H9 (cell line): ENCODE measurements at regions not wholly inside any gene's neighbourhood (a gene's known extent, or its start where the extent isn't known, plus 50 kb on each side); places are given as distances from the start of the nearest gene placed in this dataset.

Experiments used
- DNase-seq: peaks from one replicate; pipeline ENCODE4 v3.0.0-alpha.2; 2017
- H2AFZ ChIP-seq: one replicate; pipeline ENCODE4 v1.6.1; 2013; ENCODE audit warnings: mild to moderate bottlenecking, low read length, control low read depth, moderate library complexity
- H2AK5ac ChIP-seq: 2 replicates; pipeline ENCODE4 v1.6.1; 2013; ENCODE audit warnings: low read length, control low read depth, mixed read lengths; ENCODE audit not compliant: insufficient read length
- H2BK120ac ChIP-seq: one replicate; pipeline ENCODE4 v1.6.1; 2013; ENCODE audit warnings: low read depth, mild to moderate bottlenecking, low read length, control low read depth, inconsistent platforms; ENCODE audit not compliant: poor library complexity, severe bottlenecking
- H2BK12ac ChIP-seq: 2 replicates; pipeline ENCODE4 v1.6.1; 2013; ENCODE audit warnings: low read length, control low read depth, mixed read lengths, low read depth; ENCODE audit not compliant: insufficient read length
- H2BK15ac ChIP-seq: 2 replicates; pipeline ENCODE4 v1.6.1; 2013; ENCODE audit warnings: low read depth, low read length, control low read depth
- H2BK20ac ChIP-seq: one replicate; pipeline ENCODE4 v1.6.1; 2013; ENCODE audit warnings: low read depth, mild to moderate bottlenecking, low read length, control low read depth, inconsistent platforms; ENCODE audit not compliant: poor library complexity, severe bottlenecking
- H2BK5ac ChIP-seq: 2 replicates; pipeline ENCODE4 v1.6.1; 2013; ENCODE audit warnings: low read length, control low read depth, mixed read lengths; ENCODE audit not compliant: insufficient read length
- H3K14ac ChIP-seq: 2 replicates; pipeline ENCODE4 v1.6.1; 2013; ENCODE audit warnings: low read length, control low read depth; ENCODE audit not compliant: insufficient read depth
- H3K18ac ChIP-seq: 2 replicates; pipeline ENCODE4 v1.6.1; 2013; ENCODE audit warnings: low read depth, mild to moderate bottlenecking, mixed read lengths, low read length, control low read depth; ENCODE audit not compliant: insufficient read length
- H3K23ac ChIP-seq: 2 replicates; pipeline ENCODE4 v1.6.1; 2013; ENCODE audit warnings: low read length, control low read depth, mixed read lengths, low read depth; ENCODE audit not compliant: insufficient read length
- H3K23me2 ChIP-seq: 2 replicates; pipeline ENCODE4 v1.6.1; 2013; ENCODE audit warnings: low read depth, mild to moderate bottlenecking, mixed read lengths, low read length, control low read depth; ENCODE audit not compliant: insufficient read length, poor library complexity, severe bottlenecking
- H3K27ac ChIP-seq: 2 replicates; pipeline ENCODE4 v1.5.1; 2013; ENCODE audit warnings: low read length, control low read depth, mixed read lengths, low read depth; ENCODE audit not compliant: insufficient read length
- H3K27me3 ChIP-seq: 2 replicates; pipeline ENCODE4 v1.6.1; 2013; ENCODE audit warnings: low read length, control low read depth, inconsistent platforms; ENCODE audit not compliant: insufficient read depth
- H3K4ac ChIP-seq: 2 replicates; pipeline ENCODE4 v1.6.1; 2013; ENCODE audit warnings: low read depth, mild to moderate bottlenecking, control low read depth, inconsistent platforms, low read length, moderate library complexity
- H3K4me1 ChIP-seq: 2 replicates; pipeline ENCODE4 v1.6.1; 2013; ENCODE audit warnings: low read length, control low read depth, inconsistent platforms; ENCODE audit not compliant: insufficient read depth
- H3K4me2 ChIP-seq: 2 replicates; pipeline ENCODE4 v1.6.1; 2013; ENCODE audit warnings: low read length, control low read depth, mixed read lengths; ENCODE audit not compliant: insufficient read length, insufficient read depth
- H3K56ac ChIP-seq: 2 replicates; pipeline ENCODE4 v1.6.1; 2013; ENCODE audit warnings: low read depth, mild to moderate bottlenecking, mixed read lengths, low read length, control low read depth; ENCODE audit not compliant: insufficient read length
- H3K79me1 ChIP-seq: 2 replicates; pipeline ENCODE4 v1.6.1; 2013; ENCODE audit warnings: low read depth, mild to moderate bottlenecking, moderate library complexity, low read length, control low read depth, inconsistent platforms; ENCODE audit not compliant: insufficient read depth, poor library complexity, severe bottlenecking
- H3K79me2 ChIP-seq: 2 replicates; pipeline ENCODE4 v1.6.1; 2013; ENCODE audit warnings: low read length, control low read depth, inconsistent platforms; ENCODE audit not compliant: insufficient read depth
- H3K9ac ChIP-seq: 2 replicates; pipeline ENCODE4 v1.6.1; 2013; ENCODE audit warnings: low read length, control low read depth, mixed read lengths; ENCODE audit not compliant: insufficient read length; ENCODE audit errors: extremely low read depth
- H3K9me3 ChIP-seq: one replicate; pipeline ENCODE4 v1.6.1; 2013; ENCODE audit warnings: low read depth, low read length, inconsistent platforms; ENCODE audit not compliant: control insufficient read depth
- H3T11ph ChIP-seq: one replicate; pipeline ENCODE4 v1.6.1; 2013; ENCODE audit warnings: mild to moderate bottlenecking, low read length, control low read depth, inconsistent platforms
- H4K20me1 ChIP-seq: one replicate; pipeline ENCODE4 v1.6.1; 2013; ENCODE audit not compliant: control insufficient read depth, insufficient read length, insufficient read depth
- H4K5ac ChIP-seq: 2 replicates; pipeline ENCODE4 v1.6.1; 2013; ENCODE audit warnings: low read depth, mild to moderate bottlenecking, mixed read lengths, low read length, control low read depth; ENCODE audit not compliant: insufficient read length
- H4K8ac ChIP-seq: replicated peaks from 2 replicates; pipeline ENCODE4 v1.6.1; 2013; ENCODE audit warnings: low read length, control low read depth, mixed read lengths, low read depth; ENCODE audit not compliant: insufficient read length
- H4K91ac ChIP-seq: 2 replicates; pipeline ENCODE4 v1.6.1; 2013; ENCODE audit warnings: low read depth, mild to moderate bottlenecking, moderate library complexity, mixed read lengths, low read length, control low read depth; ENCODE audit not compliant: insufficient read length
- H3K27ac Mint-ChIP-seq, 3 experiments: 2 replicates in 2 of 3; 3 replicates in 1 of 3; pipeline ENCODE4 v1.8.0; 2020 to 2021; ENCODE audit warnings: mixed read lengths in 3 of 3, mild to moderate bottlenecking in 1 of 3, moderate library complexity in 1 of 3
- H3K27me3 Mint-ChIP-seq: 2 replicates; pipeline ENCODE4 v1.8.0; 2021; ENCODE audit warnings: low read depth, mild to moderate bottlenecking, moderate library complexity, mixed read lengths
- H3K36me3 Mint-ChIP-seq, 3 experiments: 2 replicates in 2 of 3; 3 replicates in 1 of 3; pipeline ENCODE4 v1.8.0; 2020 to 2021; ENCODE audit warnings: low read depth in 3 of 3, mixed read lengths in 3 of 3; ENCODE audit not compliant: insufficient read depth in 1 of 3
- H3K4me1 Mint-ChIP-seq, 2 experiments: 2 replicates each; pipeline ENCODE4 v1.8.0; 2020; ENCODE audit warnings: mixed read lengths in 2 of 2
- H3K4me3 Mint-ChIP-seq, 2 experiments: 2 replicates in 1 of 2; 3 replicates in 1 of 2; pipeline ENCODE4 v1.8.0; 2020 to 2021; ENCODE audit warnings: mild to moderate bottlenecking in 2 of 2, mixed read lengths in 2 of 2, moderate library complexity in 1 of 2
- H3K9me3 Mint-ChIP-seq, 2 experiments: 2 replicates in 1 of 2; 3 replicates in 1 of 2; pipeline ENCODE4 v1.8.0; 2020; ENCODE audit warnings: mild to moderate bottlenecking in 2 of 2, mixed read lengths in 2 of 2, moderate library complexity in 1 of 2
- CTCF ChIP-seq: fragments of 200-600 bp; sonication (generic); conservative IDR thresholded peaks from 3 replicates; pipeline ENCODE4 v1.8.0; 2021; ENCODE audit warnings: antibody characterized with exemption, mild to moderate bottlenecking
- WGBS: extraction: QIAGEN DNeasy Blood & Tissue Kit; methylation state at CpG from one replicate; pipeline ENCODE4 v1.1.7; 2013; ENCODE audit warnings: missing lambda C conversion rate, low lambda C conversion rate, mixed read lengths; ENCODE audit not compliant: insufficient read length; ENCODE audit errors: extremely low coverage; 5-methylcytosine and 5-hydroxymethylcytosine counted together

- Histone ChIP-seq H2BK5ac (no peak overlapping the region), H3K14ac (no peak overlapping the region), H2AK5ac (no peak overlapping the region), H3T11ph (no peak overlapping the region), H2AFZ (no peak overlapping the region), H3K79me2 (no peaks in the 10 kb centered on the region), H2BK15ac (no peak overlapping the region), H3K23me2 (no peaks in the 10 kb centered on the region), H2BK20ac (no peak overlapping the region), H3K9me3 (no peaks in the 10 kb centered on the region), H4K20me1 (no peaks in the 10 kb centered on the region), H4K5ac (no peak overlapping the region), H3K4me1 (no peaks in the 10 kb centered on the region; the same call in 1 of the 2 replicates), H3K18ac (no peak overlapping the region), H2BK120ac (no peak overlapping the region), H3K23ac (no peak overlapping the region), H3K27ac (no peak overlapping the region), H4K91ac (no peak overlapping the region), H3K4ac (no peak overlapping the region), H3K56ac (no peak overlapping the region), H4K8ac (no peak overlapping the region), H3K79me1 (no peaks in the 10 kb centered on the region), H3K4me2 (no peak overlapping the region), H3K27me3 (no peaks in the 10 kb centered on the region), H3K9ac (no peak overlapping the region), H2BK12ac (no peak overlapping the region)
- Mint-ChIP-seq H3K4me3 (no peak overlapping the region), H3K9me3 (peaks cover 0 to 12% of the 10 kb centered on the region in 2 experiments; a peak in 2 of 5 replicates), H3K36me3 (no peaks in the 10 kb centered on the region), H3K27ac (no peak overlapping the region), H3K4me1 (peaks cover 7 to 21% of the 10 kb centered on the region in 2 experiments; a peak in 3 of 4 replicates), H3K27me3 (peaks cover 3% of the 10 kb centered on the region; the same call in 1 of the 2 replicates)
- WGBS: no CpG with 5 or more reads among the region's 25 CpGs
- no peak for TF ChIP-seq CTCF
- DNase-seq: no peak
Observed at GRCh38 chr7:3240826-3241430, 60.1 kb upstream of the SDK1 start.
